MCF 10A (cell line): ENCODE measurements at regions not wholly inside any gene's neighbourhood (a gene's known extent, or its start where the extent isn't known, plus 50 kb on each side); places are given as distances from the start of the nearest gene placed in this dataset.

Experiments
- BruUV-seq: library from RNA; stranded (reverse); fragments of 400-500 nt; replicated peaks from 2 replicates; lab custom pipeline; 2021; lab: Mats Ljungman, UMichigan
- CTCF ChIA-PET: fragments of 300-600 bp; sonication (Branson Sonifier 250); formaldehyde crosslinking; extraction: SDS; loops from one replicate; lab custom pipeline; 2021; ENCODE audit warnings: antibody characterized with exemption, inconsistent platforms; lab: Yijun Ruan, JAX
- POLR2A ChIA-PET: fragments of 300-600, 350-650 bp; sonication (Branson Sonifier 250); formaldehyde crosslinking; extraction: SDS; loops from one replicate; lab custom pipeline; 2020; ENCODE audit warnings: antibody characterized with exemption, inconsistent platforms; lab: Yijun Ruan, JAX
- DNase-seq: peaks from one replicate; pipeline ENCODE4 v3.0.0-alpha.2; 2018; ENCODE audit not compliant: unreplicated experiment
- H3K27ac Mint-ChIP-seq: one replicate; pipeline ENCODE4 v1.8.0; 2022; ENCODE audit warnings: mild to moderate bottlenecking, low read depth, mixed read lengths; ENCODE audit not compliant: unreplicated experiment
- H3K27me3 Mint-ChIP-seq: one replicate; pipeline ENCODE4 v1.8.0; 2022; ENCODE audit warnings: mixed read lengths; ENCODE audit not compliant: insufficient read depth, unreplicated experiment
- H3K36me3 Mint-ChIP-seq: one replicate; pipeline ENCODE4 v1.8.0; 2022; ENCODE audit warnings: mild to moderate bottlenecking, moderate library complexity, mixed read lengths; ENCODE audit not compliant: insufficient read depth, unreplicated experiment
- H3K4me1 Mint-ChIP-seq: one replicate; pipeline ENCODE4 v1.8.0; 2022; ENCODE audit warnings: mixed read lengths; ENCODE audit not compliant: insufficient read depth, unreplicated experiment
- H3K4me3 Mint-ChIP-seq: one replicate; pipeline ENCODE4 v1.8.0; 2022; ENCODE audit warnings: mild to moderate bottlenecking, moderate library complexity, mixed read lengths; ENCODE audit not compliant: unreplicated experiment
- H3K9me3 Mint-ChIP-seq: one replicate; pipeline ENCODE4 v1.8.0; 2022; ENCODE audit warnings: mixed read lengths; ENCODE audit not compliant: unreplicated experiment
- CTCF ChIP-seq: fragments of 200-600 bp; IDR thresholded peaks from one replicate; pipeline ENCODE4 v1.8.0; 2022; ENCODE audit warnings: antibody characterized with exemption, mild to moderate bottlenecking; ENCODE audit not compliant: unreplicated experiment
- intact Hi-C: fragments of 100-400 bp; cut with micrococcal nuclease; formaldehyde crosslinking; loops from 2 replicates; pipeline ENCODE4 v1.14.1; 2022

DNA sequence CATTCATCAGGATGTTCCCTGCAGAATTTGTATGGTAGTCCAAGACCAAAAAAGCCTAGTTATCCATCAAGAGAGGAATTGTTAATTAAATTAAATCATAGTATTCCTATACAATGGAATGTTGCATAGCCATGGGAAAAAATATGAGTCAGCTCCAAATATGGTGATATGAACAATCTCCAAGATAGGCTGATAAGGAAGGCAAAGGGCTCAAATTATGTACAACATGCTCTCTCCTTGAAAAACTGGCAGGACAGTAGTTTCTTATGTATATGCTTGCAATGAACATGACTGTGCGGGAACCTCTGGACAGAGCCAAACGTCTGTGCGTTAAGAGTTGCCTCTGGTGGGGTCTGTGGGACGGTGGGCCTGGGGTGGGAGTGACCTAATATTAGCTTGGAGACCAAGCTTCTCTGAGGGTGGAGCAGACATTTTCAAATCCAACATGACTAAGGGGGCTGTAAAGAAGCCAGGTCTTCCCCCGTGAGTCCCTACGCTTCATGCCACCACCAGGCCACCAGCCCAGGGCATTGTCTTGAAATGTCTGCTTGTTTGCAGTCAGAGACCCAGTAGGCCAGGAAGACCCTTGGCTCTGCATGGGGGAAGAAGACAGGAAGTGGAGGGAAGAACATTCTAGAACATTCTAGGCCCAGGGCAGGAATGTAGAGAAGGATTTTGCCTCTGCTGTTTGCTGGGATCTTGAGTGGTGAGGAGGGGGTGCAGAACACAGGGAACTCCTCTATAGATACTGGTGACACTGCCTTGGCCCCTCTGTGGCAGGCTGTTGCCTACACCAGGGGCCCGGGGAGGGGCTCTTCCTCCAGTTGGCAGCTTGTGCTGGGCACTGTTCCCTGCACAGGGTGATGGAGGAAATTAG is 244.0 kb upstream of the HS6ST1 start:
- H3K27me3 Mint-ChIP-seq: no peaks in the 10 kb centered on the region
- TF ChIP-seq CTCF: no peak
- H3K4me1 Mint-ChIP-seq: no peaks in the 10 kb centered on the region
- ChIA-PET CTCF (no interaction called here), POLR2A (no interaction called here)
- intact Hi-C loops: no loop called here
- peaks cover 4% of the 10 kb centered on the region for H3K36me3 Mint-ChIP-seq
- no peak for DNase-seq
- H3K4me3 Mint-ChIP-seq: no peak overlapping the region
- H3K9me3 Mint-ChIP-seq: no peaks in the 10 kb centered on the region
- H3K27ac Mint-ChIP-seq: no peak overlapping the region
- no TSS peak for BruUV-seq

- no TSS peak for BruUV-seq
- no peak for TF ChIP-seq CTCF
- ChIA-PET POLR2A (no interaction called here), CTCF (no interaction called here)
- Mint-ChIP-seq H3K36me3 (peaks cover 3% of the 10 kb centered on the region), H3K27ac (no peak overlapping the region), H3K9me3 (no peaks in the 10 kb centered on the region), H3K27me3 (no peaks in the 10 kb centered on the region), H3K4me1 (no peaks in the 10 kb centered on the region), H3K4me3 (no peak overlapping the region)
- intact Hi-C loops: no loop called here
- peak; percentile 6 for DNase-seq
Measured at GRCh38 chr2:128563348-128563687, 244.7 kb upstream of the HS6ST1 start.

GRCh38 chr2:128564131-128564530 is 245.5 kb upstream of the HS6ST1 start:
- CTCF ChIA-PET: interaction anchor here (0.5 kb wide), 1 partner anchor 827 kb away, joined by 3 read pairs; no protein-coding TSS in a partner anchor
- no peak for TF ChIP-seq CTCF
- H3K27me3 Mint-ChIP-seq: no peaks in the 10 kb centered on the region
- no peaks in the 10 kb centered on the region for H3K4me1 Mint-ChIP-seq
- H3K27ac Mint-ChIP-seq: no peak overlapping the region
- intact Hi-C loops: no loop called here
- no peak overlapping the region for H3K4me3 Mint-ChIP-seq
- no peaks in the 10 kb centered on the region for H3K9me3 Mint-ChIP-seq
- no peak for DNase-seq
- POLR2A ChIA-PET: no interaction called here
- BruUV-seq: no TSS peak
- no peaks in the 10 kb centered on the region for H3K36me3 Mint-ChIP-seq

DNA sequence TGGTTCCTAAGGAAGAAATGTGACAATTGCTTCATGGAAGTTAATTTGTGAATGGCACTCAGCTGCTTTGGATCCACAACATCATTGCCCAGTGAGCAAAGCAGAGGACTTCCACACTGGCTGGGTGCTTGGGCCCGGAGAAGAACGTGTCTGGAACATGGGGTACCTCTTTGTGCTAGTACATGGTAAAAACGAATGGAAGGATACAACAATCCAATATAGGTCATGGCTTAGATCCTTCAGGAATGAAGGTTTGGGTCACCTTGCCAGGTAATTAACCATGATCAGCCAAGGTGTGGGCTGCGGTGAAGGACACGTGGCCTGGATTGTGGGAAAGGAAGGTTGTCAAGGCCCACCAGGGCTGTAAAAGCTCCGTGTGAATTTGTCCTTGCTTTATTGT is 245.9 kb upstream of the HS6ST1 start:
- CTCF ChIA-PET: no interaction called here
- Mint-ChIP-seq H3K9me3 (no peaks in the 10 kb centered on the region), H3K4me3 (no peak overlapping the region), H3K27me3 (no peaks in the 10 kb centered on the region), H3K27ac (no peak overlapping the region), H3K4me1 (no peaks in the 10 kb centered on the region), H3K36me3 (no peaks in the 10 kb centered on the region)
- intact Hi-C loops: no loop called here
- POLR2A ChIA-PET: no interaction called here
- BruUV-seq: no TSS peak
- no peak for TF ChIP-seq CTCF
- no peak for DNase-seq
